Upper lobe of right lung (tissue), 1 donor: ENCODE measurements at regions not wholly inside any gene's neighbourhood (a gene's known extent, or its start where the extent isn't known, plus 50 kb on each side); places are given as distances from the start of the nearest gene placed in this dataset.

Experiments
- ATAC-seq: fragments of 200-7000 bp; cut with Tn5 transposase; one replicate; pipeline ENCODE4 v1.9.1; 2020; ENCODE audit warnings: mild to moderate bottlenecking, moderate library complexity
- DNase-seq: peaks from one replicate; pipeline ENCODE4 v3.0.0-alpha.2; 2020
- H3K27ac ChIP-seq: fragments of 200-600 bp; one replicate; pipeline ENCODE4 v1.8.0; 2022
- H3K27me3 ChIP-seq: fragments of 200-600 bp; one replicate; pipeline ENCODE4 v1.8.0; 2022; ENCODE audit warnings: mild to moderate bottlenecking
- H3K36me3 ChIP-seq: fragments of 200-600 bp; one replicate; pipeline ENCODE4 v1.8.0; 2022
- H3K4me1 ChIP-seq: fragments of 200-600 bp; one replicate; pipeline ENCODE4 v1.8.0; 2022
- H3K4me3 ChIP-seq: fragments of 200-600 bp; one replicate; pipeline ENCODE4 v1.8.0; 2022; ENCODE audit warnings: mild to moderate bottlenecking
- H3K9me3 ChIP-seq: fragments of 200-600 bp; one replicate; pipeline ENCODE4 v1.8.0; 2022
- intact Hi-C: fragments of 100-400 bp; cut with DNase I; formaldehyde crosslinking; loops from one replicate; pipeline ENCODE4 v1.11.0; 2022
- TF ChIP-seq, protein P1 (sequence below): fragments of 200-600 bp; IDR thresholded peaks from one replicate; pipeline ENCODE4 v1.8.0; 2022; ENCODE audit warnings: antibody characterized with exemption
- donor health status: DM: no; HTN: yes; CAD: no; lungs with severe emphysema.

GRCh38 chr6:54991761-54992330, 145.3 kb downstream of the FAM83B start:
- no peak overlapping the region for H3K4me3 ChIP-seq
- no peaks in the 10 kb centered on the region for H3K9me3 ChIP-seq
- no peaks in the 10 kb centered on the region for H3K27me3 ChIP-seq
- DNase-seq (no peak), ATAC-seq (peak; percentile 44)
- TF ChIP-seq, protein P1, sequence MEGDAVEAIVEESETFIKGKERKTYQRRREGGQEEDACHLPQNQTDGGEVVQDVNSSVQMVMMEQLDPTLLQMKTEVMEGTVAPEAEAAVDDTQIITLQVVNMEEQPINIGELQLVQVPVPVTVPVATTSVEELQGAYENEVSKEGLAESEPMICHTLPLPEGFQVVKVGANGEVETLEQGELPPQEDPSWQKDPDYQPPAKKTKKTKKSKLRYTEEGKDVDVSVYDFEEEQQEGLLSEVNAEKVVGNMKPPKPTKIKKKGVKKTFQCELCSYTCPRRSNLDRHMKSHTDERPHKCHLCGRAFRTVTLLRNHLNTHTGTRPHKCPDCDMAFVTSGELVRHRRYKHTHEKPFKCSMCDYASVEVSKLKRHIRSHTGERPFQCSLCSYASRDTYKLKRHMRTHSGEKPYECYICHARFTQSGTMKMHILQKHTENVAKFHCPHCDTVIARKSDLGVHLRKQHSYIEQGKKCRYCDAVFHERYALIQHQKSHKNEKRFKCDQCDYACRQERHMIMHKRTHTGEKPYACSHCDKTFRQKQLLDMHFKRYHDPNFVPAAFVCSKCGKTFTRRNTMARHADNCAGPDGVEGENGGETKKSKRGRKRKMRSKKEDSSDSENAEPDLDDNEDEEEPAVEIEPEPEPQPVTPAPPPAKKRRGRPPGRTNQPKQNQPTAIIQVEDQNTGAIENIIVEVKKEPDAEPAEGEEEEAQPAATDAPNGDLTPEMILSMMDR, result no peak
- no peaks in the 10 kb centered on the region for H3K36me3 ChIP-seq
- intact Hi-C loops, result no loop called here
- H3K4me1 ChIP-seq, result no peaks in the 10 kb centered on the region
- no peak overlapping the region for H3K27ac ChIP-seq

GRCh38 chr6:54992789-54993188, 146.2 kb downstream of the FAM83B start:
- Histone ChIP-seq H3K4me3 (no peak overlapping the region), H3K4me1 (no peaks in the 10 kb centered on the region), H3K9me3 (no peaks in the 10 kb centered on the region), H3K36me3 (no peaks in the 10 kb centered on the region), H3K27me3 (no peaks in the 10 kb centered on the region), H3K27ac (no peak overlapping the region)
- DNase-seq, result no peak
- ATAC-seq, result peak; percentile 16
- TF ChIP-seq, protein P1, result peak; percentile 9
- intact Hi-C loops, result no loop called here

- no peaks in the 10 kb centered on the region for H3K4me1 ChIP-seq
- H3K4me3 ChIP-seq, result no peak overlapping the region
- H3K36me3 ChIP-seq, result no peaks in the 10 kb centered on the region
- no peaks in the 10 kb centered on the region for H3K27me3 ChIP-seq
- TF ChIP-seq, protein P1, result no peak
- intact Hi-C loops, result no loop called here
- ATAC-seq (no peak), DNase-seq (no peak)
- no peaks in the 10 kb centered on the region for H3K9me3 ChIP-seq
- no peak overlapping the region for H3K27ac ChIP-seq
Observed at GRCh38 chr6:54993294-54993693, 146.7 kb downstream of the FAM83B start.

DNA sequence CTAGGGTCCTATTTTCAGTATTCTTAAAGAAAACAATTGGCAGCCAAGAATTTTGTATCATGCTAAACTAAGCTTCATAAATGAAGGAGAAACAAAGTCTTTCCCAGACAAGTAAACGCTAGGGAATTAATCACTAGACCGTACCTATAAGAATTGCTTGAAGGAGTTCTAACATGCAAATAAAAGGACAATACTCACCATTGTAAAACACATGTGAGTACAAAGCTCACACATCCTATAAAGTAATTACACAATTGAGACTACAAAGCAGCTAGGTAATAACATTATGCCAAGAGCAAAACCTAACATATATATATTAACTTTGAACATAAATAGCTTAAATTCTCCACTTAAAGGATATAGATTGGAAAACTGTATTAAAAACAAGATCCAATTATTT, 147.4 kb downstream of the FAM83B start:
- Histone ChIP-seq H3K27me3 (no peaks in the 10 kb centered on the region), H3K9me3 (no peaks in the 10 kb centered on the region), H3K4me3 (no peak overlapping the region), H3K36me3 (no peaks in the 10 kb centered on the region), H3K27ac (no peak overlapping the region), H3K4me1 (no peaks in the 10 kb centered on the region)
- intact Hi-C loops, result no loop called here
- TF ChIP-seq, protein P1, result no peak
- ATAC-seq (no peak), DNase-seq (no peak)

DNA sequence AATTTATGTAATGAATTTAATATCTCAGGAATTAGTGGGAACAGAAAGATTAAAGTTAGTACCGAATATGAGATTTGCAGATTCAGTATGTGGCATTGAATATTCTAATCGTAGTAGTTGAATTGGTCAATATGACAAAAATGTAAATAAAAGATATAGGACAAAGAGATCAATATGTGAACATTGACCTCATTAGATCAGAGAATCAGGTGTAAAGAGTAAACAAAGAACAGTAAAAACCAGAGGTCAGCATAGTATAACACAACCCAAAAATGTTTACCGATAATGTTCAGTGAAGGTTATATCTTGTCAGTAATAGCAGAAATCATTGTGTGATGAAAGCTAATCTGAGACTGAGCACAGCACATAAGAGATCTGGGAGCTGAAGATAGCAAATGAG, 152.0 kb downstream of the FAM83B start:
- Histone ChIP-seq H3K27me3 (no peaks in the 10 kb centered on the region), H3K4me3 (no peak overlapping the region), H3K4me1 (no peaks in the 10 kb centered on the region), H3K27ac (no peak overlapping the region), H3K9me3 (no peaks in the 10 kb centered on the region), H3K36me3 (no peaks in the 10 kb centered on the region)
- DNase-seq (no peak), ATAC-seq (no peak)
- TF ChIP-seq, protein P1, result no peak
- intact Hi-C loops, result no loop called here
